Urothelium cell line (cell line): ENCODE measurements at regions not wholly inside any gene's neighbourhood (a gene's known extent, or its start where the extent isn't known, plus 50 kb on each side); places are given as distances from the start of the nearest gene placed in this dataset.

Source experiments
- DNase-seq: peaks from one replicate; pipeline ENCODE4 v3.0.0; 2011; ENCODE audit warnings: low spot score, mixed read lengths
- FAIRE-seq: peaks from 2 replicates; lab custom pipeline; 2011; peaks lifted over from hg19 to GRCh38; lab: Jason Lieb, UNC

GRCh38 chr5:176174345-176175025, 63.7 kb upstream of the SIMC1 start:
- no peak for FAIRE-seq

GRCh38 chr5:176175101-176175852, 62.9 kb upstream of the SIMC1 start:
- FAIRE-seq: no peak

More at GRCh38 chr5:176174345-176175025, 63.7 kb upstream of the SIMC1 start:
- DNase-seq: no peak

GRCh38 chr5:176176231-176176630, 62.0 kb upstream of the SIMC1 start:
- DNase-seq (no peak), FAIRE-seq (no peak)

More at GRCh38 chr5:176175101-176175852, 62.9 kb upstream of the SIMC1 start:
- DNase-seq: no peak

DNA sequence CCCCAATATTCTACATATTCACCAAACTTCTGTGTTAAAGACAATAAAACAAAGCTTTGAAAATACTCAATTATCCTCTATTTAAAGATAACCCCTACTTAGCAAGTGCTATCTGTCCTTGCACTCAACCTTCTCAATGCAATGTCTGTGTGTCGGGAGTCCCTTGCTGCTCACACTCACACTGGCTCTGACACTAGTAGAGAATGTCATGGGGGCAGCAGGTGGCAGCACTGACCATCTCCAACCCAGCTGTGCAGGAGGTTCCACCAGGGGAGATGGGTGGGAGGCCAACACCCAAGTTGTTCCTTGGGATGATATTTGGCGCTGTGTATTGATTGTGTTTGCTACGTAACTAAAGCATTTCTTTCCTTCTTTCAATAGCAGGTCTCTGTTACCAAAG, 59.4 kb upstream of the SIMC1 start:
- FAIRE-seq (no peak), DNase-seq (no peak)

DNA sequence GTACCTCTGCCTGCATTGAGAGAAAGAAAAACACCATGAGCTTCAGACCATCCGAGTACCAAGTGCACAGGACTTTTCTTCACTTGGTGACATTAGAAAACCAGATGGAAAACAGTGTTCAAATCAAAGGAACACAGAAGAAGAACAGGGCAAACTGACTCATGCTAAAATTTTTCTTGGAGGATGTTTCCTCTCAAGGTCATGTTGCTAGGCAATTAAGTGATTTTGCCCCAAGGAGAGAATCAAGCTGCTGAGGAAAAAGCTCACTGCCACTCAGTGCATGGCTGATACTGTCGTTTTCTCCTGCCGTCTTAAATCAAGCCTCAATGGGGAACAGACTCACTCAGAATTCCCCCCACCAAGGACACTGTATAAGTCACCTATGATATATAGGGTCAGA, 57.9 kb upstream of the SIMC1 start:
- FAIRE-seq: no peak
- no peak for DNase-seq

- no peak for FAIRE-seq
Observed at GRCh38 chr5:176180781-176181180, 57.4 kb upstream of the SIMC1 start.

GRCh38 chr5:176181271-176181855, 56.9 kb upstream of the SIMC1 start:
- no peak for FAIRE-seq

More at GRCh38 chr5:176180781-176181180, 57.4 kb upstream of the SIMC1 start:
- DNase-seq: no peak

DNA sequence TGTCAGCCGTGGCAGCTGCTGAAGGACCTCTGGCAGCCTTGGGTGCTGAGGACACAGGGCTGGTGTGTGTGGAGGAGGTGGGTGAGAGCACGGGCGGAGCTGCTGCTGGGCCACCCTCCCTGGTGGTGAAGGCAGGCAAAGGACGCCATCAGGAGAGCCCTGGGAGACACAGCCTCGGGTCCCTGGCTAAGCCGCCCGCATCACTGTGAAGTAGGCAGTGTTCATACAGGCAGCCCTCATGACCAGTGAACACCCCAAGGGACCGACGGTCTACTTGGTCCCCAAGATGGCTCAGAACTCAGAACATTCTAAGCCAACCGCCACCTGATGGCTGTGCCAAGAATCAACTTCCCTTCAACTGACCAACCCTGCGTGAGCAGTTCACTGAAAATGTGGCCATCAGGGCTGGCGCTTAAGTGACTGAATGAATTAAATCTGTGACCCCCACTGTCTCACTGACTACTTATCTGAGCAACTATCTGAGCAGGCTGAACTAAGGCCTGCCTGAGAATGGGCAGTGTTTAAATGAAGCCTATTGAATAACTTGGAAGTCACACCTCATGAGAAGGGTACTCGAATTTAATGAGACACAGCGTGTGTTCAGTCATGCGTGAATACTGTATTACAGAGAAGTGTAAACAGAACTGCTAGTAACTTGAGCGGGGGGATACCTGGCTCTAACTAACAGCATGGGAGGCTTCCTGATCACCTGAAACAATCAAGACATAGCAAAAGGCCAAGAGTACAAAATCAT, 54.7 kb upstream of the SIMC1 start:
- DNase-seq: no peak
- FAIRE-seq: no peak

More at GRCh38 chr5:176181271-176181855, 56.9 kb upstream of the SIMC1 start:
- no peak for DNase-seq

GRCh38 chr5:176184608-176185132, 53.6 kb upstream of the SIMC1 start:
- no peak for FAIRE-seq
- no peak for DNase-seq

DNA sequence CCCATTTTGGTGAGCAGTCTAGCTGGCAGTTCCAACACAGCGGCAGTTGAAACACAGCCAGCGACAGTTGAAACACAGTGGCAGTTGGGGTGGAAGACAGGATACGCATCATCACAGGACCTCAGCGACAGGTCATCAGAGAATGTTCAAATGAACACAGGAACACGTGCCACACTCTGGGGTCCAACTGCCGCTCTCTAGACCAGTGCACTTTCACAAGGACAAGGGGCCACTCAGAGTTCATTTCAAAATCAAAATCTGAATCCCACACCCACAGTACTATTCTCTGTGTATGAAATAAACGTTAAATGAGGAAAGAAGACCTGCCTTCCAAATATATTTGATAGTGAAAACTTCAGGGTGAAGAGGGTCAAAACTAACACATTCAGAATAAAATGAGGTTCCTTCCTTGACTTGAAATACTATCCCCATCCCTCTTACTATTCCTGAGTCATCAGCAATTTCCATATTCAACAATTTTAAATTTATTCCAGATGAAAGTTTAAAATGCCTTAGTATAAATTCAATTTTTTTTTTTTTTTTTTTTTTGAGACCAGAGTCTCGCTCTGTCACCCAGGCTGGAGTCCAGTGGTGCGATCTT, 53.0 kb upstream of the SIMC1 start:
- DNase-seq (no peak), FAIRE-seq (no peak)

DNA sequence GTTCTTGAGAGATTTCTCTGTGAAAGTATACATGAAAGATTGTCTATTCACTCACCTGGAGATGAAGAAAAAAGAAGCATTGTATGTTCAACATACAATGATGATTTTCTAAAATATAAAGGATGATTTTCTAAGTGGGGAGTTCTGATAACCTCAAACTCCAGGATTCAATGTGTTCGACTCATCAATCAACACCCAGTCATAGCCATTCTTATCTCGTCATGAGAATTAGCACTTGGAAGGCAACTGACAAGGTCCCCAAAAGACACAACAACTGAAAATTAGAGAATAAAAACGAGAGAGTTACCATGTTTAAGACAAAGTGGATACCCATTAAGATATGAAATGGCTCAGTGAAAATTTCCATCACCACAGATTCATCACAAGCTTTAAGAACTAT, 52.1 kb upstream of the SIMC1 start:
- no peak for DNase-seq
- FAIRE-seq: no peak

- no peak for FAIRE-seq
Observed at GRCh38 chr5:176187276-176188062, 50.8 kb upstream of the SIMC1 start.

DNA sequence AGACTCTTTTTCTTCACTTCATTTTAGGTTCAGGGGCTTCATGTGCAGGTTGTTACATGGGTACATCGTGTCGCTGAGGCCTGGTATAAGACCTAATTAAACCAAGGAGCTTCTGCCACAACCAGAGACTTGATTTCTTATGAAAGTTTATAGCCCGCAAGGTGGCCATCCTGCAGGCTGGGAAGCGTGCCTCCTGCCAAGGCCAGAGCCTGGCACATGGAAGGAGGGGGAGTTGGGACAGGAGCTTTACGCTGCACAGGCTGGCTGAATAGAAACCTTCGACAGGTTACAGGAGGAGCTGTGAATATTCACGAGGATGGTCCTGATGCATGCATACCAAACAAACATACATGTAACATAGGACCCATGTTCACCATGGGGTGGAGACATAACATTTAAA, 50.1 kb upstream of the SIMC1 start:
- no peak for FAIRE-seq
- no peak for DNase-seq

More at GRCh38 chr5:176187276-176188062, 50.8 kb upstream of the SIMC1 start:
- DNase-seq: no peak
